ENCODE measurements at regions not wholly inside any gene's neighbourhood (a gene's known extent, or its start where the extent isn't known, plus 50 kb on each side); places are given as distances from the start of the nearest gene placed in this dataset.

DNA sequence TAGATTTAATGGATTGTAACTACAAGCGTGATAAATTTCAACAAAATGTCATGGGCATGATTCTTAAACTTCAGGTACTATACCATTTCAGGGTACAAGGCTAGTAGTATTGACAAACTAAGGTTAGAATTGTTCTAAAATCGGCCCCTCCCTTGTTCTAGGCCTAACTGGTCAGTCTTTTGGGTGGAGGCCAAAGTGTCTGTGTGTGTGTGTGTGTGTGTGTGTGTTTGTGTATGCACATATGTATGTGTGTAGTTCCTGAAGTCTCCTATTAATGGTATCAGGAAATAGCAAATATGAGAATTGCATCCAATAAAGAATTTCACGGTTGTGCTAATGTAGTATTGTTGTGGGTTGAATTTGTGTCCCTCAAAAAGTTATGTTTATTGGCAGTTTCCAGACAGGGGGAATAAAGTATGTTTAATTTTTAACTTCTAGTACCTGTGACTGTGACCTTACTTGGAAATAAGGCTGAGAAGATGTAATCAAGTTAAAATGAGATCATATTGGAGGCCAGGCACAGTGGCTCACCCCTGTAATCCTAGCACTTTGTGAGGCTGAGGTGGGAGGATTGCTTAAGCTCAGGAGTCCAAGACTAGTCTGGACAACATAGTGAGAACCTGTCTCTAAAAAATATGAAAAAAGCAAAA, 119.2 kb downstream of the KLF5 start:
- ATAC-seq (ENCODE audit: low read depth) (no peak), DNase-seq (no peak)
- Mint-ChIP-seq H3K9me3 (no peaks in the 10 kb centered on the region), H3K4me3 (no peak overlapping the region), H3K36me3 (ENCODE audit: low read depth) (no peaks in the 10 kb centered on the region), H3K27ac (no peak overlapping the region), H3K27me3 (no peaks in the 10 kb centered on the region), H3K4me1 (no peaks in the 10 kb centered on the region)
- ChIA-PET CTCF (no interaction called here), POLR2A (no interaction called here)
- TF ChIP-seq, protein P1, sequence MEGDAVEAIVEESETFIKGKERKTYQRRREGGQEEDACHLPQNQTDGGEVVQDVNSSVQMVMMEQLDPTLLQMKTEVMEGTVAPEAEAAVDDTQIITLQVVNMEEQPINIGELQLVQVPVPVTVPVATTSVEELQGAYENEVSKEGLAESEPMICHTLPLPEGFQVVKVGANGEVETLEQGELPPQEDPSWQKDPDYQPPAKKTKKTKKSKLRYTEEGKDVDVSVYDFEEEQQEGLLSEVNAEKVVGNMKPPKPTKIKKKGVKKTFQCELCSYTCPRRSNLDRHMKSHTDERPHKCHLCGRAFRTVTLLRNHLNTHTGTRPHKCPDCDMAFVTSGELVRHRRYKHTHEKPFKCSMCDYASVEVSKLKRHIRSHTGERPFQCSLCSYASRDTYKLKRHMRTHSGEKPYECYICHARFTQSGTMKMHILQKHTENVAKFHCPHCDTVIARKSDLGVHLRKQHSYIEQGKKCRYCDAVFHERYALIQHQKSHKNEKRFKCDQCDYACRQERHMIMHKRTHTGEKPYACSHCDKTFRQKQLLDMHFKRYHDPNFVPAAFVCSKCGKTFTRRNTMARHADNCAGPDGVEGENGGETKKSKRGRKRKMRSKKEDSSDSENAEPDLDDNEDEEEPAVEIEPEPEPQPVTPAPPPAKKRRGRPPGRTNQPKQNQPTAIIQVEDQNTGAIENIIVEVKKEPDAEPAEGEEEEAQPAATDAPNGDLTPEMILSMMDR (IDR thresholded peaks at IDR 0.05) = no peak
- intact Hi-C loops (cut with micrococcal nuclease) = no loop called here

DNA sequence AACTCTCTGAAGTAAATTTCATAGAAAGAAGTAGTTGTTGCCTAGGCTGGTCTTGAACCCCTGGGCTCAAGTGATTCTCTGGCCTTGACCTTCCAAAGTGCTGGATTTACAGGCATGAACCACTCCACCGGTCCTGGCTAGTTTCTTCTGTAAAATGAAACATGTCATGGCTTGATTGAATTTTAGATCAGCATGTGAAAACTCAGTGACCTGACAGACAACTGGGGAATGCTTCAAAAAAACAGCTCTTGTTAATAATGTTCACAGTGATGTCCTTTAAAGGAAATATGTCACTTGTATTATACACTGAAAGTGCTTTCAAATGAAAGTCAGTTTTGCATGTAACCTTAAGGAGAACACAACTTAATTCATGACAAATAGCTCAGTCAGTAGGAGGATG, 118.2 kb downstream of the KLF5 start:
- Mint-ChIP-seq H3K4me3 (no peak overlapping the region), H3K36me3 (ENCODE audit: low read depth) (no peaks in the 10 kb centered on the region), H3K27me3 (no peaks in the 10 kb centered on the region), H3K9me3 (no peaks in the 10 kb centered on the region), H3K27ac (no peak overlapping the region), H3K4me1 (no peaks in the 10 kb centered on the region)
- CTCF ChIA-PET = no interaction called here
- POLR2A ChIA-PET = no interaction called here
- no peak for ATAC-seq (ENCODE audit: low read depth)
- TF ChIP-seq, protein P1 (IDR thresholded peaks at IDR 0.05) = no peak
- DNase-seq = no peak
- intact Hi-C loops (cut with micrococcal nuclease) = no loop called here

DNA sequence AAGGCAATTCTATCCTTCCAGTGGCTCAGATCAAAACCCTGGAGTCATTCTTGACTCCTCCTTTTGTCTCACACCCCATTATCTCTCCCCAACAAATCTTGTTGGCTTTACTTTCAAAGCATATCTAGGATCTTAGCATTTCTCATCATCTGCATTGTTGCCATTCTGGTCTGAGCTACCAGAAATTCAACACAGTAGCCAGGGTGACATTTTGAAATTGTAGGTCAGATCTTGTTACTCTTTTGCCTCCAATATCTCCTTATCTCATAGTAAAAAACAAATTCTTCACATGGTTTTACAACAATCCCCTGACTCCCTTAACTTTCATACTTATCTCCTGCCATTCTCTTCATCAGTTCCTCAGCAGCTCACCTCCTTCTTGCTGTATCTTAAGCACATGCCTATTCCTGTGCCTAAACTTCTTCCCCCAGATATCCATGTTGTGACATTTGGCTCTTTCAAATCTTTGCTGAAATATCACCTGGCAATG, 115.8 kb downstream of the KLF5 start:
- DNase-seq (no peak), ATAC-seq (ENCODE audit: low read depth) (no peak)
- no peak overlapping the region for H3K4me3 Mint-ChIP-seq
- H3K27ac Mint-ChIP-seq = no peak overlapping the region
- no peaks in the 10 kb centered on the region for H3K27me3 Mint-ChIP-seq
- no peaks in the 10 kb centered on the region for H3K36me3 Mint-ChIP-seq (ENCODE audit: low read depth)
- H3K9me3 Mint-ChIP-seq = no peaks in the 10 kb centered on the region
- CTCF ChIA-PET = no interaction called here
- TF ChIP-seq, protein P1 (IDR thresholded peaks at IDR 0.05) = no peak
- POLR2A ChIA-PET = no interaction called here
- intact Hi-C loops (cut with micrococcal nuclease) = no loop called here
- H3K4me1 Mint-ChIP-seq = peaks cover 2% of the 10 kb centered on the region

DNA sequence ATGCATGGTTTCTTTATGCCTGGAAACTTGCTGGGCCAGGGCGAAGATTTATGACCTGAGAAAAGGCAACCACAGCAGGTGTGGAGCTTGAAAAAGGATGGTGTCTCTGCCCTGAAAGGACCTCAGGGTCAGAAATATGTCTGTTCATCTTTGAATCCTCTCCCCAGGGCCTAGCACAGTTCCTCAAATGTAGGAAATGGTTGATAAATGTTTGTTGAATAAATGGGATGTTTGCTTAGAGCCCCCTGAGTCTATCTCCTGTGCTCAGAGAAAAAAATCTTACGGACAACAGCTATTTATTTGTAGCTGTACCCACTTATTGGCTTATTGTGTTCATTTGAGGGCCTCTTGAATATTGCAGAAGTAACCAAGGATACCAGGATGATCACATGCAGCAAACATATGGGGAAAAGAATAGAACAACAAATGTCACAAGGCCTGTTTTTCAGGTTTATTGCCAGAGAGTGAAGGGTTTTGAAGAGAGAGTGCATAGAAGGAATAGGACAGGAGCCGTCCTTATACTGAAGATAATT, 114.5 kb downstream of the KLF5 start:
- H3K27me3 Mint-ChIP-seq = no peaks in the 10 kb centered on the region
- intact Hi-C loops (cut with micrococcal nuclease) = no loop called here
- peaks cover 2% of the 10 kb centered on the region for H3K4me1 Mint-ChIP-seq
- no peaks in the 10 kb centered on the region for H3K36me3 Mint-ChIP-seq (ENCODE audit: low read depth)
- DNase-seq = no peak
- no peak overlapping the region for H3K4me3 Mint-ChIP-seq
- no peak for ATAC-seq (ENCODE audit: low read depth)
- TF ChIP-seq, protein P1 (IDR thresholded peaks at IDR 0.05) = no peak
- ChIA-PET CTCF (no interaction called here), POLR2A (no interaction called here)
- H3K27ac Mint-ChIP-seq = no peak overlapping the region
- H3K9me3 Mint-ChIP-seq = no peaks in the 10 kb centered on the region

DNA sequence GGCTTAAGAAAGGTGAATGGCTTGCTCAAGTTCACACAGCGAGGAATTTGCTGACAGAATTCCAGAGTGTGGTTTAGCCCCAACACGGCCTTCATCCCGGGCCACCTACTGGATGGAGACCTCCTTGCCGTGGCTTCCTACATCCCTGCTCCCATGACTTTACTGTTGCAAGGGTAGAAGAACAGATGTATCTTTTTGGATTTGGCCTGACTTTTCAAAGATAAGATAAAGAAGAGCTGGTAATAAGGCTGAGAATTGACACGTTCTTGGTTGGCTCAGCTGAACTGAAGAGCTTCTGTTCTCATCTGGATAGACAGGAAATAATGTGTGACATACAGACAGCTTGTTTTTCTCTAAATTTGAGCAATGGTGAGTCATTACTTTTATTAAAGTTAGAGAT, 113.1 kb downstream of the KLF5 start:
- ATAC-seq (ENCODE audit: low read depth) (no peak), DNase-seq (no peak)
- POLR2A ChIA-PET = no interaction called here
- intact Hi-C loops (cut with micrococcal nuclease) = no loop called here
- Mint-ChIP-seq H3K36me3 (ENCODE audit: low read depth) (no peaks in the 10 kb centered on the region), H3K4me1 (peaks cover 2% of the 10 kb centered on the region), H3K27me3 (no peaks in the 10 kb centered on the region), H3K9me3 (no peaks in the 10 kb centered on the region), H3K27ac (no peak overlapping the region), H3K4me3 (no peak overlapping the region)
- CTCF ChIA-PET = no interaction called here
- TF ChIP-seq, protein P1 (IDR thresholded peaks at IDR 0.05) = no peak

Measured in activated B cell treated with CpG ODN at 0.5 μM for 24 hours (primary cell).